Upper lobe of left lung (tissue), 4 donors: ENCODE measurements at regions not wholly inside any gene's neighbourhood (a gene's known extent, or its start where the extent isn't known, plus 50 kb on each side); places are given as distances from the start of the nearest gene placed in this dataset.

Experiments
- POLR2A ChIP-seq, 4 donors: fragments of 450-650 bp; IDR thresholded peaks; one replicate each; pipeline ENCODE4 v1.5.1; 2016 to 2017; ENCODE audit warnings: antibody characterized with exemption in 4 of 4, mild to moderate bottlenecking in 2 of 4
- TF ChIP-seq, protein P1 (sequence below), 6 experiments: fragments of 450-650 bp in 4 of 6; fragments of 200-600 bp in 2 of 6; sonication (generic) in 2 of 6; IDR thresholded peaks; one replicate each; pipeline ENCODE4 v1.5.1; 2016 to 2019; ENCODE audit warnings: antibody characterized with exemption in 6 of 6

DNA sequence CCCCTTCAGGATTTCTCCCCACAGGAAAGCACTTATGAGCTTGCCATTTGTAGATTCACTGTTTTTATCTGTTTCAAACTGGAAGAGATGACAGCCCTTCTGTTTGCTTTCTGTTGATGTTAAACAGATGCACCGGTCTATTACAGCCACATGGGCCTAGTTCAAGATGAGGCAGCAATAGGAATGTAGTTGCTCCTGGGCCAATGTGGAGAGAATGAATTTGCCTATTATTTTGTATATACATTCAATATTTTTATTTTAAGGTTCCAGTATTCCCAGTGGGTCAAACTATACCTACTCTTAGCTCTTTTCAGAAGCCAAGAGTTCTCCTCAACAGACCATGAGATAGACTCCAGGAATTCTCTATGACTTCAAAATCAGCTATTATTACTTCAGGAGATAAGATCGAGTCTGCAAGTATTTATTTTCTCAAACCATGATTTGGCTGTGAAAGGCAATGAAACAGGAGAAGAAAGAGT is 461.6 kb downstream of the RASEF start:
- TF ChIP-seq, protein P1, sequence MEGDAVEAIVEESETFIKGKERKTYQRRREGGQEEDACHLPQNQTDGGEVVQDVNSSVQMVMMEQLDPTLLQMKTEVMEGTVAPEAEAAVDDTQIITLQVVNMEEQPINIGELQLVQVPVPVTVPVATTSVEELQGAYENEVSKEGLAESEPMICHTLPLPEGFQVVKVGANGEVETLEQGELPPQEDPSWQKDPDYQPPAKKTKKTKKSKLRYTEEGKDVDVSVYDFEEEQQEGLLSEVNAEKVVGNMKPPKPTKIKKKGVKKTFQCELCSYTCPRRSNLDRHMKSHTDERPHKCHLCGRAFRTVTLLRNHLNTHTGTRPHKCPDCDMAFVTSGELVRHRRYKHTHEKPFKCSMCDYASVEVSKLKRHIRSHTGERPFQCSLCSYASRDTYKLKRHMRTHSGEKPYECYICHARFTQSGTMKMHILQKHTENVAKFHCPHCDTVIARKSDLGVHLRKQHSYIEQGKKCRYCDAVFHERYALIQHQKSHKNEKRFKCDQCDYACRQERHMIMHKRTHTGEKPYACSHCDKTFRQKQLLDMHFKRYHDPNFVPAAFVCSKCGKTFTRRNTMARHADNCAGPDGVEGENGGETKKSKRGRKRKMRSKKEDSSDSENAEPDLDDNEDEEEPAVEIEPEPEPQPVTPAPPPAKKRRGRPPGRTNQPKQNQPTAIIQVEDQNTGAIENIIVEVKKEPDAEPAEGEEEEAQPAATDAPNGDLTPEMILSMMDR (IDR thresholded peaks at IDR 0.05): no peak
- no peak for TF ChIP-seq POLR2A (IDR thresholded peaks at IDR 0.05)
